Astrocyte (in vitro differentiated cells and primary cell): ENCODE measurements at regions not wholly inside any gene's neighbourhood (a gene's known extent, or its start where the extent isn't known, plus 50 kb on each side); places are given as distances from the start of the nearest gene placed in this dataset.

Experiments used
- EZH2 ChIP-seq: IDR thresholded peaks from 2 replicates; pipeline ENCODE4 v1.6.1; 2012; ENCODE audit warnings: mild to moderate bottlenecking, low read length, inconsistent platforms; ENCODE audit not compliant: insufficient read depth
- TF ChIP-seq, protein P1 (sequence below): IDR thresholded peaks from 2 replicates; pipeline ENCODE4 v1.5.1; 2011; ENCODE audit warnings: low read depth, mild to moderate bottlenecking, inconsistent platforms, low read length, moderate library complexity; ENCODE audit not compliant: insufficient read depth

DNA sequence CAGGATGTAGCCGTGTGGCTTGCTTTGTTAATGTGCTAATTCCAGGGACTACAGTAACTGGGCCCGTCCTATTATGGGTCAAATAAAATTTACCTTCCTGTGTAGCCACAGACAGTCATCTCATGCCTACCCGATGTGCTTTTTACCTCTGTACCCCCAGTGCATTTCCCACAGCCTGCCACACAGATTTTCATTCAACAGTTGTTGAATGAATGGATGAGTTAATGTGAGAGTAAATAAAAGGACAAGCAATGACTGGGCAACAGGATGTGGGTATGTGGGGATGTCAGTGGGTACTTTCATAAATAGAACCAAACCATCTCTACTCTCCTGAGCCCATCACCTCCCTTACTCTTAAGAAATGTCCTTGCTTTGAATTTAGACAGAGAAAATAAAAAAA is 441.2 kb upstream of the ZNF462 start:
- no peak for TF ChIP-seq EZH2
- TF ChIP-seq, protein P1, sequence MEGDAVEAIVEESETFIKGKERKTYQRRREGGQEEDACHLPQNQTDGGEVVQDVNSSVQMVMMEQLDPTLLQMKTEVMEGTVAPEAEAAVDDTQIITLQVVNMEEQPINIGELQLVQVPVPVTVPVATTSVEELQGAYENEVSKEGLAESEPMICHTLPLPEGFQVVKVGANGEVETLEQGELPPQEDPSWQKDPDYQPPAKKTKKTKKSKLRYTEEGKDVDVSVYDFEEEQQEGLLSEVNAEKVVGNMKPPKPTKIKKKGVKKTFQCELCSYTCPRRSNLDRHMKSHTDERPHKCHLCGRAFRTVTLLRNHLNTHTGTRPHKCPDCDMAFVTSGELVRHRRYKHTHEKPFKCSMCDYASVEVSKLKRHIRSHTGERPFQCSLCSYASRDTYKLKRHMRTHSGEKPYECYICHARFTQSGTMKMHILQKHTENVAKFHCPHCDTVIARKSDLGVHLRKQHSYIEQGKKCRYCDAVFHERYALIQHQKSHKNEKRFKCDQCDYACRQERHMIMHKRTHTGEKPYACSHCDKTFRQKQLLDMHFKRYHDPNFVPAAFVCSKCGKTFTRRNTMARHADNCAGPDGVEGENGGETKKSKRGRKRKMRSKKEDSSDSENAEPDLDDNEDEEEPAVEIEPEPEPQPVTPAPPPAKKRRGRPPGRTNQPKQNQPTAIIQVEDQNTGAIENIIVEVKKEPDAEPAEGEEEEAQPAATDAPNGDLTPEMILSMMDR: no peak
